Inflammatory macrophage treated with lipopolysaccharide for 1 hour (primary cell): ENCODE measurements at regions not wholly inside any gene's neighbourhood (a gene's known extent, or its start where the extent isn't known, plus 50 kb on each side); places are given as distances from the start of the nearest gene placed in this dataset.
"Not testable (repeated sequence)": the region's sequence is repeated elsewhere in the genome, so short reads cannot be mapped to it uniquely, and the experiment has no call there.

Experiments used
- DNase-seq, 2 donors: peaks; one replicate each; pipeline ENCODE4 v3.0.0-alpha.2; 2020 to 2022

- no peak for DNase-seq
Observed at GRCh38 chr6:62819640-62820039, 391.6 kb upstream of the FKBP1C start.

GRCh38 chr6:62808565-62809293 lies 402.5 kb upstream of the FKBP1C start:
- DNase-seq: no peak

- no peak for DNase-seq
Observed at GRCh38 chr6:62805431-62805830, 405.8 kb upstream of the FKBP1C start.

GRCh38 chr6:62803094-62803493 lies 408.2 kb upstream of the FKBP1C start:
- no peak for DNase-seq

- DNase-seq: no peak
Observed at GRCh38 chr6:62797190-62797589, 414.1 kb upstream of the FKBP1C start.

- DNase-seq: peak; percentile 1 to 28
Observed at GRCh38 chr6:62775427-62776022, 435.7 kb upstream of the FKBP1C start.

- not testable (repeated sequence) for DNase-seq
Observed at GRCh38 chr6:62766174-62766573, 445.1 kb upstream of the FKBP1C start.

- no peak for DNase-seq
Observed at GRCh38 chr6:62764841-62765240, 446.4 kb upstream of the FKBP1C start.

GRCh38 chr6:62763125-62763912 lies 447.9 kb upstream of the FKBP1C start:
- no peak for DNase-seq

GRCh38 chr6:62746968-62747367 lies 460.9 kb upstream of the KHDRBS2 start:
- DNase-seq: no peak

GRCh38 chr6:62746161-62746560 lies 460.1 kb upstream of the KHDRBS2 start:
- no peak for DNase-seq

GRCh38 chr6:62740596-62740995 lies 454.6 kb upstream of the KHDRBS2 start:
- no peak for DNase-seq

GRCh38 chr6:62740171-62740570 lies 454.1 kb upstream of the KHDRBS2 start:
- no peak for DNase-seq

- no peak for DNase-seq
Observed at GRCh38 chr6:62737792-62738191, 451.8 kb upstream of the KHDRBS2 start.

GRCh38 chr6:62721408-62721807 lies 435.4 kb upstream of the KHDRBS2 start:
- DNase-seq: no peak

- no peak for DNase-seq
Observed at GRCh38 chr6:62716719-62717118, 430.7 kb upstream of the KHDRBS2 start.

GRCh38 chr6:62714112-62714511 lies 428.1 kb upstream of the KHDRBS2 start:
- DNase-seq: no peak

GRCh38 chr6:62711750-62712149 lies 425.7 kb upstream of the KHDRBS2 start:
- DNase-seq: no peak

GRCh38 chr6:62707914-62708313 lies 421.9 kb upstream of the KHDRBS2 start:
- DNase-seq: no peak

GRCh38 chr6:62707156-62707555 lies 421.1 kb upstream of the KHDRBS2 start:
- DNase-seq: no peak

GRCh38 chr6:62683063-62683462 lies 397.0 kb upstream of the KHDRBS2 start:
- DNase-seq: no peak

GRCh38 chr6:62681108-62681507 lies 395.1 kb upstream of the KHDRBS2 start:
- no peak for DNase-seq

- DNase-seq: no peak
Observed at GRCh38 chr6:62672989-62673388, 387.0 kb upstream of the KHDRBS2 start.
